OCI-LY1 (cell line): ENCODE measurements at regions not wholly inside any gene's neighbourhood (a gene's known extent, or its start where the extent isn't known, plus 50 kb on each side); places are given as distances from the start of the nearest gene placed in this dataset.
"Not testable (repeated sequence)": the region's sequence is repeated elsewhere in the genome, so short reads cannot be mapped to it uniquely, and the experiment has no call there.

Experiments
- H2AFZ ChIP-seq: fragments of 200-600 bp; sonication (generic), shearing (Covaris generic); 2 replicates; pipeline ENCODE4 v1.6.0; 2014; ENCODE audit warnings: antibody characterized with exemption, mild to moderate bottlenecking, low read length
- H3F3A ChIP-seq: fragments of 200-600 bp; sonication (generic), shearing (Covaris generic); 2 replicates; pipeline ENCODE4 v1.6.0; 2014; ENCODE audit warnings: mild to moderate bottlenecking, antibody characterized with exemption, low read length, moderate library complexity; ENCODE audit not compliant: insufficient read depth
- H3K27ac ChIP-seq: fragments of 200-600 bp; sonication (generic); 2 replicates; pipeline ENCODE4 v1.5.1; 2014; ENCODE audit warnings: low read length, mixed run types, mild to moderate bottlenecking, low read depth; ENCODE audit not compliant: poor library complexity, severe bottlenecking
- H3K27me3 ChIP-seq: fragments of 200-600 bp; sonication (generic); 2 replicates; pipeline ENCODE4 v1.6.0; 2014; ENCODE audit warnings: antibody characterized with exemption, mild to moderate bottlenecking, low read length, moderate library complexity; ENCODE audit not compliant: insufficient read depth
- H3K36me3 ChIP-seq: fragments of 200-600 bp; sonication (generic); 2 replicates; pipeline ENCODE4 v1.6.1; 2014; ENCODE audit warnings: mild to moderate bottlenecking, antibody characterized with exemption, low read length, moderate library complexity, mixed read lengths; ENCODE audit not compliant: insufficient read depth
- H3K4me1 ChIP-seq: fragments of 200-600 bp; sonication (generic); 2 replicates; pipeline ENCODE4 v1.5.1; 2014; ENCODE audit warnings: mild to moderate bottlenecking, low read length, moderate library complexity; ENCODE audit not compliant: insufficient read depth, severe bottlenecking
- H3K4me2 ChIP-seq: fragments of 200-600 bp; sonication (generic), shearing (Covaris generic); 2 replicates; pipeline ENCODE4 v1.6.1; 2014; ENCODE audit warnings: low read length
- H3K4me3 ChIP-seq: fragments of 200-600 bp; sonication (generic); 2 replicates; pipeline ENCODE4 v1.5.1; 2014; ENCODE audit warnings: low read length, low read depth, mild to moderate bottlenecking, mixed read lengths; ENCODE audit not compliant: poor library complexity, severe bottlenecking
- H3K79me2 ChIP-seq: fragments of 200-600 bp; shearing (Covaris generic); 2 replicates; pipeline ENCODE4 v1.6.1; 2016; ENCODE audit warnings: mixed run types, low read length, mixed read lengths; ENCODE audit not compliant: insufficient read depth
- H3K9ac ChIP-seq: fragments of 200-600 bp; sonication (generic), shearing (Covaris generic); 2 replicates; pipeline ENCODE4 v1.6.1; 2014; ENCODE audit warnings: mild to moderate bottlenecking, low read length, mixed read lengths
- H3K9me2 ChIP-seq: fragments of 200-600 bp; sonication (generic), shearing (Covaris generic); 2 replicates; pipeline ENCODE4 v1.6.1; 2014; ENCODE audit warnings: low read depth, mild to moderate bottlenecking, low read length, mixed read lengths
- H3K9me3 ChIP-seq: fragments of 200-600 bp; shearing (Covaris generic); 2 replicates; pipeline ENCODE4 v1.6.1; 2014; ENCODE audit warnings: low read length, mixed read lengths
- H4K20me1 ChIP-seq: fragments of 200-600 bp; sonication (generic), shearing (Covaris generic); 2 replicates; pipeline ENCODE4 v1.6.0; 2016; ENCODE audit warnings: mild to moderate bottlenecking, low read length; ENCODE audit not compliant: insufficient read depth
- CTCF ChIP-seq: fragments of 200-600 bp; sonication (generic), shearing (Covaris generic); IDR thresholded peaks from 2 replicates; pipeline ENCODE4 v1.5.1; 2017; ENCODE audit warnings: mild to moderate bottlenecking, antibody characterized with exemption, low read length, moderate library complexity, mixed read lengths
- EZH2 ChIP-seq: fragments of 200-600 bp; sonication (generic), shearing (Covaris generic); IDR thresholded peaks from 2 replicates; pipeline ENCODE4 v1.8.0; 2017; ENCODE audit warnings: borderline replicate concordance, mixed run types, mild to moderate bottlenecking, antibody characterized with exemption, low read length, moderate library complexity, mixed read lengths

GRCh38 chr10:123229927-123230630, 75.9 kb downstream of the BUB3 start:
- H3K4me2 ChIP-seq: no peak overlapping the region
- no peak overlapping the region for H3K4me3 ChIP-seq
- H3K27ac ChIP-seq: no peak overlapping the region
- no peaks in the 10 kb centered on the region for H3K79me2 ChIP-seq
- H3F3A ChIP-seq: no peaks in the 10 kb centered on the region
- TF ChIP-seq CTCF (no peak), EZH2 (no peak)
- H3K36me3 ChIP-seq: no peaks in the 10 kb centered on the region
- no peak overlapping the region for H3K9ac ChIP-seq
- no peaks in the 10 kb centered on the region for H3K27me3 ChIP-seq
- H4K20me1 ChIP-seq: no peaks in the 10 kb centered on the region
- H2AFZ ChIP-seq: no peak overlapping the region
- H3K9me2 ChIP-seq: no peaks in the 10 kb centered on the region
- H3K9me3 ChIP-seq: peaks cover 3% of the 10 kb centered on the region; the same call in 1 of the 2 replicates
- no peaks in the 10 kb centered on the region for H3K4me1 ChIP-seq

- H3K27me3 ChIP-seq, H3K27ac ChIP-seq, H3K9ac ChIP-seq, H3K79me2 ChIP-seq, H3K9me2 ChIP-seq, H3K9me3 ChIP-seq, H3K4me2 ChIP-seq, H3K4me3 ChIP-seq, H3K36me3 ChIP-seq, H3F3A ChIP-seq, H3K4me1 ChIP-seq, H2AFZ ChIP-seq, H4K20me1 ChIP-seq: not testable (repeated sequence)
These were observed 78.7 kb downstream of the BUB3 start for GRCh38 chr10:123232879-123233278.

- not testable (repeated sequence) for H3K9ac ChIP-seq, H3K9me3 ChIP-seq, H3K36me3 ChIP-seq, H4K20me1 ChIP-seq, H3K27me3 ChIP-seq, H3F3A ChIP-seq, H3K79me2 ChIP-seq, H3K9me2 ChIP-seq, H2AFZ ChIP-seq, H3K4me2 ChIP-seq, H3K27ac ChIP-seq, H3K4me3 ChIP-seq, H3K4me1 ChIP-seq
These were observed 80.8 kb downstream of the BUB3 start for GRCh38 chr10:123235014-123235413.

- no peak overlapping the region for H3K27ac ChIP-seq
- H3K9ac ChIP-seq: no peak overlapping the region
- no peaks in the 10 kb centered on the region for H3K9me2 ChIP-seq
- H3K4me1 ChIP-seq: no peaks in the 10 kb centered on the region
- no peak overlapping the region for H3K4me3 ChIP-seq
- no peak overlapping the region for H3K4me2 ChIP-seq
- H3F3A ChIP-seq: no peaks in the 10 kb centered on the region
- peaks cover 3% of the 10 kb centered on the region; the same call in 1 of the 2 replicates for H3K9me3 ChIP-seq
- no peaks in the 10 kb centered on the region for H3K36me3 ChIP-seq
- H4K20me1 ChIP-seq: no peaks in the 10 kb centered on the region
- no peaks in the 10 kb centered on the region for H3K27me3 ChIP-seq
- no peaks in the 10 kb centered on the region for H3K79me2 ChIP-seq
- H2AFZ ChIP-seq: no peak overlapping the region
- no peak for TF ChIP-seq EZH2
- TF ChIP-seq CTCF: peak; percentile 29
These were observed 81.9 kb downstream of the BUB3 start for GRCh38 chr10:123236126-123236525.
